ENCODE measurements at regions not wholly inside any gene's neighbourhood (a gene's known extent, or its start where the extent isn't known, plus 50 kb on each side); places are given as distances from the start of the nearest gene placed in this dataset.

GRCh38 chr12:13882176-13882575 lies 99.2 kb downstream of the GRIN2B start:
- Histone ChIP-seq H3K27ac (ENCODE audit: low read depth, low read length) (no peak overlapping the region), H3K79me2 (ENCODE audit: control insufficient read depth, low read length) (no peaks in the 10 kb centered on the region), H3K4me1 (ENCODE audit: control insufficient read depth, low read length) (no peaks in the 10 kb centered on the region), H4K20me1 (ENCODE audit: control insufficient read depth, insufficient read depth, low read depth, low read length) (no peaks in the 10 kb centered on the region), H3K4me3 (ENCODE audit: low read length) (no peak overlapping the region), H3K9me2 (replicated peaks; ENCODE audit: control insufficient read depth, low read length) (no peaks in the 10 kb centered on the region), H3K4me2 (ENCODE audit: low read length) (no peak overlapping the region), H3K36me3 (ENCODE audit: control insufficient read depth, low read length) (no peaks in the 10 kb centered on the region), H3F3A (ENCODE audit: control insufficient read depth, insufficient read depth) (no peaks in the 10 kb centered on the region), H3K27me3 (ENCODE audit: control insufficient read depth, low read length) (peaks cover 3% of the 10 kb centered on the region; the same call in 1 of the 2 replicates), H3K9me3 (ENCODE audit: control insufficient read depth, insufficient read depth, low read length) (no peaks in the 10 kb centered on the region)
- TF ChIP-seq CTCF (IDR thresholded peaks at IDR 0.05; ENCODE audit: low read depth, low read length, poor library complexity, severe bottlenecking) (no peak), EZH2phosphoT487 (IDR thresholded peaks at IDR 0.05; ENCODE audit: borderline replicate concordance, low read length) (no peak)

- no peak overlapping the region for H3K27ac ChIP-seq (ENCODE audit: low read depth, low read length)
- no peaks in the 10 kb centered on the region for H3F3A ChIP-seq (ENCODE audit: control insufficient read depth, insufficient read depth)
- H3K9me3 ChIP-seq (ENCODE audit: control insufficient read depth, insufficient read depth, low read length): no peaks in the 10 kb centered on the region
- TF ChIP-seq EZH2phosphoT487 (IDR thresholded peaks at IDR 0.05; ENCODE audit: borderline replicate concordance, low read length) (no peak), CTCF (IDR thresholded peaks at IDR 0.05; ENCODE audit: low read depth, low read length, poor library complexity, severe bottlenecking) (no peak)
- H3K4me2 ChIP-seq (ENCODE audit: low read length): no peak overlapping the region
- no peaks in the 10 kb centered on the region for H3K9me2 ChIP-seq (replicated peaks; ENCODE audit: control insufficient read depth, low read length)
- H3K36me3 ChIP-seq (ENCODE audit: control insufficient read depth, low read length): no peaks in the 10 kb centered on the region
- H3K27me3 ChIP-seq (ENCODE audit: control insufficient read depth, low read length): peaks cover 3% of the 10 kb centered on the region; the same call in 1 of the 2 replicates
- H3K79me2 ChIP-seq (ENCODE audit: control insufficient read depth, low read length): no peaks in the 10 kb centered on the region
- H4K20me1 ChIP-seq (ENCODE audit: control insufficient read depth, insufficient read depth, low read depth, low read length): no peaks in the 10 kb centered on the region
- H3K4me1 ChIP-seq (ENCODE audit: control insufficient read depth, low read length): no peaks in the 10 kb centered on the region
- H3K4me3 ChIP-seq (ENCODE audit: low read length): no peak overlapping the region
These were observed 100.8 kb downstream of the GRIN2B start for GRCh38 chr12:13880613-13881012.

GRCh38 chr12:13875744-13876143 lies 105.7 kb downstream of the GRIN2B start:
- H3K27me3 ChIP-seq (ENCODE audit: control insufficient read depth, low read length): peaks cover under 1% of the 10 kb centered on the region; the same call in 1 of the 2 replicates
- H3K27ac ChIP-seq (ENCODE audit: low read depth, low read length): no peak overlapping the region
- no peaks in the 10 kb centered on the region for H3K9me3 ChIP-seq (ENCODE audit: control insufficient read depth, insufficient read depth, low read length)
- no peak overlapping the region for H3K4me3 ChIP-seq (ENCODE audit: low read length)
- TF ChIP-seq CTCF (IDR thresholded peaks at IDR 0.05; ENCODE audit: low read depth, low read length, poor library complexity, severe bottlenecking) (no peak), EZH2phosphoT487 (IDR thresholded peaks at IDR 0.05; ENCODE audit: borderline replicate concordance, low read length) (no peak)
- no peak overlapping the region for H3K4me2 ChIP-seq (ENCODE audit: low read length)
- no peaks in the 10 kb centered on the region for H3K4me1 ChIP-seq (ENCODE audit: control insufficient read depth, low read length)
- no peaks in the 10 kb centered on the region for H3F3A ChIP-seq (ENCODE audit: control insufficient read depth, insufficient read depth)
- H4K20me1 ChIP-seq (ENCODE audit: control insufficient read depth, insufficient read depth, low read depth, low read length): no peaks in the 10 kb centered on the region
- no peaks in the 10 kb centered on the region for H3K79me2 ChIP-seq (ENCODE audit: control insufficient read depth, low read length)
- no peaks in the 10 kb centered on the region for H3K36me3 ChIP-seq (ENCODE audit: control insufficient read depth, low read length)
- H3K9me2 ChIP-seq (replicated peaks; ENCODE audit: control insufficient read depth, low read length): no peaks in the 10 kb centered on the region
